Esophagus muscularis mucosa (tissue), 4 donors: ENCODE measurements at regions not wholly inside any gene's neighbourhood (a gene's known extent, or its start where the extent isn't known, plus 50 kb on each side); places are given as distances from the start of the nearest gene placed in this dataset.

ENCODE experiments used
- DNase-seq: peaks from one replicate; pipeline ENCODE4 v3.0.0-alpha.2; 2017; ENCODE audit errors: extremely low spot score
- H3K27ac ChIP-seq, 4 donors: fragments of 200-600 bp; sonication (generic); replicated peaks in 1 of 4; 1 replicate in 3 of 4; 2 replicates in 1 of 4; pipeline ENCODE4 v1.5.1; 2016 to 2019; ENCODE audit warnings: mild to moderate bottlenecking in 1 of 4
- H3K27me3 ChIP-seq, 4 donors: fragments of 200-600 bp; sonication (generic); one replicate each; pipeline versions ENCODE4 v1.5.1 to v1.6.0; 2016 to 2019
- H3K36me3 ChIP-seq, 4 donors: fragments of 200-600 bp; sonication (generic); one replicate each; pipeline ENCODE4 v1.5.1; 2016 to 2019
- H3K4me1 ChIP-seq, 4 donors: fragments of 200-600 bp; sonication (generic); one replicate each; pipeline ENCODE4 v1.5.1; 2016 to 2019
- H3K4me3 ChIP-seq, 4 donors: fragments of 200-600 bp; sonication (generic); 1 replicate in 2 of 4; 2 replicates in 2 of 4; pipeline ENCODE4 v1.5.1; 2016 to 2019; ENCODE audit warnings: mild to moderate bottlenecking in 4 of 4, moderate library complexity in 1 of 4
- H3K9me3 ChIP-seq, 4 donors: fragments of 200-600 bp; sonication (generic); 1 replicate in 3 of 4; 2 replicates in 1 of 4; pipeline ENCODE4 v1.5.1; 2016 to 2019
- CTCF ChIP-seq, 3 experiments: fragments of 200-600 bp in 2 of 3; fragments of 450-650 bp in 1 of 3; sonication (generic) in 2 of 3; IDR thresholded peaks; one replicate each; pipeline ENCODE4 v1.5.1; 2017 to 2019; ENCODE audit warnings: antibody characterized with exemption in 3 of 3, mild to moderate bottlenecking in 2 of 3, moderate library complexity in 1 of 3
- EP300 ChIP-seq: sonication (generic); formaldehyde crosslinking; IDR thresholded peaks from one replicate; pipeline ENCODE4 v1.6.1; 2017; ENCODE audit warnings: antibody characterized with exemption
- POLR2A ChIP-seq: fragments of 450-650 bp; IDR thresholded peaks from one replicate; pipeline ENCODE4 v1.6.1; 2017; ENCODE audit warnings: antibody characterized with exemption, moderate library complexity, mild to moderate bottlenecking, low read depth
- POLR2AphosphoS5 ChIP-seq, 2 donors: sonication (generic); formaldehyde crosslinking; IDR thresholded peaks; one replicate each; pipeline ENCODE4 v1.6.1; 2017; ENCODE audit warnings: antibody characterized with exemption in 2 of 2
- WGBS: methylation state at CpG from one replicate; pipeline ENCODE4 v1.1.5; 2018; 5-methylcytosine and 5-hydroxymethylcytosine counted together
- intact Hi-C: fragments of 100-400 bp; cut with DNase I; formaldehyde crosslinking; loops from one replicate; pipeline ENCODE4 v1.15.1; 2023

DNA sequence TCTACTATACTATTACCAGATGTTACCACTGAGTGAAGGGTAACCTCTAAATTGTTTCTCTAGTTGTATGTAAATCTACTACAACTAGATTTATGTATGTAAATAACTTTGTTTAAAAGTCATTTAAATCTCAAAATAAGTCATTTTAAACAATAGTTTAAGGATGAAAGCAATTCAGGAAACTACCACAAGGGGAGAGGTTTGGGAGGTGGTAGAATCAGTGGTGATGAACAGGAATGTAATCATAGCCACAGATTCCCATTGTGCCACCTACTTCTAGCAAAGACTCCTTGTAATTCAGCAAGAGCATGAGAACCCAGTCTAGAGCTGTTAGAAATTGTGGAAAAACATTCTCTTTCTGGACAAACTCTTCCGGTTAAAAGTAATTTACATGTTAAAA, 234.6 kb downstream of the SLC7A11 start:
- no peak for DNase-seq
- intact Hi-C loops, result no loop called here
- Histone ChIP-seq H3K27me3 (no peaks in the 10 kb centered on the region), H3K9me3 (no peaks in the 10 kb centered on the region), H3K4me1 (no peaks in the 10 kb centered on the region), H3K4me3 (no peak overlapping the region), H3K27ac (no peak overlapping the region), H3K36me3 (no peaks in the 10 kb centered on the region)
- TF ChIP-seq POLR2A, result no peak
- peak in 1 of 3 experiments; percentile 16 for TF ChIP-seq CTCF (IDR thresholded peaks at IDR 0.05)
- TF ChIP-seq POLR2AphosphoS5 (IDR thresholded peaks at IDR 0.05), result no peak
- TF ChIP-seq EP300, result no peak
- 91% methylated on average over 1 of the region's 1 CpG for WGBS

DNA sequence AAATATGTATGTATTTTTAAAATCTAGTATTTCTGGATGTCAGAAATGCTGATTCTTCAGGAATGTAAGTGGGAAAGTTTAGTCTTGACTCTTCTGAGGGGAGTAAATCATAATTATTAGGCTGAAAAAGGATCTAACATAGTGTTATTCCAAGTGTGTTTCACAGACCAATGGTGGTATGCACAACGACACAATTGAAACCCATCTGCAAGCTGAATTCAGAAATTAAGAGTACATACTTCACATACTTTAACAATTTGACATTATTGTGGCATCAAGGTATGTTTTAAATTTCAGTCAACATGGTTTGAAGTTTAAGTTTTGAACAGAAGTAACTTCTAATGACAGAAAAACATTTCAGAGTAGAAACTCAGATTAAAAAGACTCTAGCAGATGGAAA, 236.7 kb downstream of the SLC7A11 start:
- intact Hi-C loops, result no loop called here
- H3K36me3 ChIP-seq, result no peaks in the 10 kb centered on the region
- H3K4me3 ChIP-seq, result no peak overlapping the region
- H3K27ac ChIP-seq, result no peak overlapping the region
- no peaks in the 10 kb centered on the region for H3K4me1 ChIP-seq
- TF ChIP-seq CTCF (IDR thresholded peaks at IDR 0.05), result no peak
- TF ChIP-seq EP300, result no peak
- TF ChIP-seq POLR2A, result no peak
- no peak for TF ChIP-seq POLR2AphosphoS5 (IDR thresholded peaks at IDR 0.05)
- H3K9me3 ChIP-seq, result no peaks in the 10 kb centered on the region
- no peaks in the 10 kb centered on the region for H3K27me3 ChIP-seq
- WGBS, result 100% methylated on average over 1 of the region's 1 CpG
- DNase-seq, result no peak

GRCh38 chr4:138003248-138003647, 238.9 kb downstream of the SLC7A11 start:
- intact Hi-C loops, result no loop called here
- H3K4me3 ChIP-seq, result no peak overlapping the region
- DNase-seq, result no peak
- no peaks in the 10 kb centered on the region for H3K9me3 ChIP-seq
- H3K4me1 ChIP-seq, result no peaks in the 10 kb centered on the region
- no peak overlapping the region for H3K27ac ChIP-seq
- no peaks in the 10 kb centered on the region for H3K27me3 ChIP-seq
- H3K36me3 ChIP-seq, result no peaks in the 10 kb centered on the region
- TF ChIP-seq EP300 (no peak), POLR2AphosphoS5 (IDR thresholded peaks at IDR 0.05) (no peak), POLR2A (no peak), CTCF (IDR thresholded peaks at IDR 0.05) (no peak)

GRCh38 chr4:137998666-137999429, 243.3 kb downstream of the SLC7A11 start:
- no peaks in the 10 kb centered on the region for H3K4me1 ChIP-seq
- H3K9me3 ChIP-seq, result no peaks in the 10 kb centered on the region
- H3K27ac ChIP-seq, result no peak overlapping the region
- H3K4me3 ChIP-seq, result no peak overlapping the region
- no peak for DNase-seq
- no peaks in the 10 kb centered on the region for H3K27me3 ChIP-seq
- 57% methylated on average over 1 of the region's 1 CpG for WGBS
- intact Hi-C loops, result no loop called here
- TF ChIP-seq CTCF (IDR thresholded peaks at IDR 0.05), result no peak
- TF ChIP-seq EP300, result no peak
- TF ChIP-seq POLR2A, result no peak
- TF ChIP-seq POLR2AphosphoS5 (IDR thresholded peaks at IDR 0.05), result no peak
- H3K36me3 ChIP-seq, result no peaks in the 10 kb centered on the region

- 0% methylated on average over 1 of the region's 1 CpG for WGBS
- no peaks in the 10 kb centered on the region for H3K36me3 ChIP-seq
- intact Hi-C loops, result no loop called here
- H3K27me3 ChIP-seq, result no peaks in the 10 kb centered on the region
- no peak overlapping the region for H3K27ac ChIP-seq
- no peaks in the 10 kb centered on the region for H3K9me3 ChIP-seq
- no peak for TF ChIP-seq EP300
- TF ChIP-seq POLR2A, result no peak
- TF ChIP-seq CTCF (IDR thresholded peaks at IDR 0.05), result no peak
- no peak for TF ChIP-seq POLR2AphosphoS5 (IDR thresholded peaks at IDR 0.05)
- H3K4me1 ChIP-seq, result no peaks in the 10 kb centered on the region
- DNase-seq, result no peak
- no peak overlapping the region for H3K4me3 ChIP-seq
Measured at GRCh38 chr4:137997496-137997895, 244.7 kb downstream of the SLC7A11 start.
